Epithelial cell of prostate (primary cell): ENCODE measurements at regions not wholly inside any gene's neighbourhood (a gene's known extent, or its start where the extent isn't known, plus 50 kb on each side); places are given as distances from the start of the nearest gene placed in this dataset.
A peak's percentile ranks its signal among the peaks of the same experiment; 100 is the strongest.
"Not testable (repeated sequence)": the region's sequence is repeated elsewhere in the genome, so short reads cannot be mapped to it uniquely, and the experiment has no call there.

Source experiments
- DNase-seq: peaks from one replicate; pipeline ENCODE4 v3.0.0-alpha.2; 2011; ENCODE audit warnings: low read depth, low spot score
- H3K27ac ChIP-seq: fragments of 450-650 bp; 2 replicates; pipeline ENCODE4 v1.5.1; 2017; ENCODE audit warnings: mild to moderate bottlenecking

GRCh38 chr4:23944556-23944955 is 54.7 kb upstream of the PPARGC1A start:
- H3K27ac ChIP-seq, result peak overlapping the region; percentile 72
- DNase-seq, result not testable (repeated sequence)

GRCh38 chr4:23943478-23943877 is 53.6 kb upstream of the PPARGC1A start:
- no peak overlapping the region for H3K27ac ChIP-seq
- DNase-seq, result no peak

- no peak for DNase-seq
- no peak overlapping the region for H3K27ac ChIP-seq
Measured at GRCh38 chr4:23942471-23942870, 52.6 kb upstream of the PPARGC1A start.
